Superior temporal gyrus (tissue), 1 donor: ENCODE measurements at regions not wholly inside any gene's neighbourhood (a gene's known extent, or its start where the extent isn't known, plus 50 kb on each side); places are given as distances from the start of the nearest gene placed in this dataset.

Experiments used
- DNase-seq: peaks from one replicate; pipeline ENCODE4 v3.0.0-alpha.2; 2016; ENCODE audit errors: extremely low spot score

DNA sequence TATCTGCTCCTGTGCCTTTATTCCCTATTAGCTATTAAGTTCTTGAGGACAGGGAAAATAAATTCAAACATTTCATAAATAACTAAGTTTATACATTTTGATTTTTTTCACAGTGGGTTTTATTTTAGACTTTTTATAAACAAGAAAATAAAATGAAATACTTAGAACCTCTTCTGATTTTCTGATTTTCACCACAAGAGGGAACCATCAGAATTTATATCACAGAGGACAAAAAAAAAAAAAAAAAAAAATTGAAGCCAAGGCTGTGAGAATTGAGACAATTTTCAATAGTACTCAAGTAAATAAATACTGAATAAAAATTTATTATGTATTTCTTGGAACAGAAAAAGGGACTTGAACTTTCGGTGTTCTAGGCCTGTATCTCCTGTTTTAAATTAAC is 288.1 kb downstream of the SH3BGRL start:
- peak; percentile 40 for DNase-seq

DNA sequence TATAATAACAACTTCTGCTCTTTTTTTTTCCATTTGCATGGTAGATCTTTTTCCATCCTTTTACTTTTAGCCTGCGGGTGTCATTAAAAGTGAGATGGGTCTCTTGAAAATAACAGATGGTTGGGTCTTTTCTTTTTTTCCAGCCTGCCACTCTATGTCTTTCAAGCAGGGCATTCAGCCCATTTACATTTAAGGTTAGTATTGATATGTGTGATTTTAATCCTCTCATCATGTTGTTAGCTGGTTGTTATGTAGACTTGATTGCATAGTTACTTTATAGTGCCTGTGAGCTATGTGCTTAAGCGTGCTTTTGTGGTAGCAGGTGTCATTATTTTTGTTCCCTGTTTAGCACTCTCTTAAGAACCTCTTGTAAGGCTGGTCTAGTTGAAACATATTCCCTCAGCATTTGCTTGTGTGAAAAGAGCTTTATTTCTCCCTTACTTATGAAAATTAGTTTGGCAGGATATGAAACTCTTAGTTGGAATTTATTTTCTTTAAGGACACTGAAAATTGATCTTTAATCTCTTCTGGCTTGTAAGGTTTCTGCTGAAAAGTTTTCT is 326.1 kb downstream of the SH3BGRL start:
- DNase-seq = no peak

DNA sequence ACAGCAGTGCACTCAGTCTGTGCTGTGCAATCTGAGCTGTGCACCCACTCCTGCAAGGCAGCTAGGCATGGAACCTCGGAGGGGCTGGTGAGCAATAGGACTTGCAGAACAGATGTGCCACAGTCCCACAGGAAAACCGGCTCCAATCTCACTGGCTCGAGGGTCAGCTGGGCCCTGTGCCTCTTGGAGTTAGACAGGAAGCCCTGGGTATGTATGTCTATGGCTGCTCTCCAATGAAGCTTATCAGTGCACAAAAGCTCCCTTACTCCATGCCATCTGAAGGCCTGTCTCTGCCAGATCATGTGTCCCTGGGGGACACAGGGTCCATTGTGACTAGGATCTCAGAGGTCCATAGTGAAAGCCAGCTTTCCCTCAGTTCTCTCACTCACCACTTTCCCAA is 335.8 kb downstream of the SH3BGRL start:
- DNase-seq = peak; percentile 78

DNA sequence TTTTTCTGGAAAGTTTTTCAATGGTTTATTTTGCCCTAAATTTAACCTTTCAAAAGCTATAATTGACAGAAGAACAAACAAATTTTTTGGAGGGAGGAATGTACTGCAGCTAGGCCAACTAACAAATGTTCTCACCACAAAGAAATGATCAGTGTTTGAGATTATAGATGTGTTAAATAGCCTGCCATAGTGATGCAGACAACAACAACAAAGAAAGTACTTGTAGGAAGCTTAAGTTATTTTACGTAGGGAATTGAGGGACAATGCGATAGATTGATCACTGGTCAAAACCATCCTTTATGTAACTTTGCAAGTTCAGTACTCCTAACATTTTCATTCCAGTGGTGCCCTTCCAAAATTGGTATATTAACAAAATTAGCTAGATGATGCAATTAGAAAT is 340.4 kb downstream of the SH3BGRL start:
- no peak for DNase-seq

DNA sequence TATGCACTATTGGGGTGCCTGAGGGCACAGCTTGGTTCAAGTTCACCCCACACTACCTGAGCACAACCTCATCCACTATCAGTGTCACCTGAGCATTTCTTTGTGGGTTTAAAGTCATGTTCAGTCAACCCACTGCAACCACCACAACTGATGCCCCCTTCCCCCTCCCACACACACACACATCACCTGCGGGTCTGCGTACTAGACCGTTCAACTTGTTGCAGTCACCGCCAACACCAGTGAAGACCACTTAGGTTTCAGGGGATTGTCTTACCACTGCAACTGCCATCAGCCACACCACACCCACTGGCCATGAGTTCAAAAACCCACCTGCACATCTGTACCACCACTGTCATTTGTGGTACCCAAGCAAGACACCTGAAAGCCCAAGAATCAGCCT is 355.0 kb downstream of the SH3BGRL start:
- DNase-seq = no peak

DNA sequence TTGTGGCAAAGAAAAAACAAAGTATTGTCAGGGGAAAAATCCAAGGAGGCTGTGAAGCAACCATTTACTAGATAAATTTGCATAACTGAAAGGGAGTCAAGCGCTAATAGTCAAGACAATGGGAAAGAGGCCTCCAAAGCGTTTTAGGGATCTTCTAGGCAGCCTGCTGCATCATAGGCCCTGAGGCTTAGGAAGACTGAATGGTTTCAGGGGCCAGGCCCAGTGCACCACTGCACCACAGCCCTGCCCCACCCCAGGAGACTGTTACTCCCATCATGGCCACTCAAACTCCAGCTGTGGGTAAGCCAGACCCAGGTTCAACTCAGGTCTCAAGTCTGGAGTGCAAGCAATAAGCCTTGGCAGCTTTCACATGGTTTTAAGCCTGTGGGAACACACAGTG is 362.9 kb downstream of the SH3BGRL start:
- no peak for DNase-seq

DNA sequence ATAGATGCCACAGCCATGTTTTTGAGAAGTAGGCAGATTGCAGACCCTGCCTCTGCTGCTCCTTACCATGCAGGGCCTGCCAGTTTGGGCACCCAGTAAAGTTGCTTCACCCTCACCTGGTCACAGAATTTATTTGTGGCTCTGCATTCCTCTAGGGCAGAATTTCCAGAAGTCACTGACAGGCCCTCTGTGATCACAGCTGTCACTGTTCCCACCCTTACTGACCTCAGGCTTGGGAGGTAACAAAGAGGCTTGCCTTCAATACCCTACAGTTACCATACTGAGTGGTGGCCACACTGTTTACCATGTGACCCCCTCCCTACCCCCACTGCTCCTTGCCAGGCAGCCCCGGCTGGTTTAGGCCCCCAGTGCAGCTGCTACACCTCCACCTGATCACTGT is 375.1 kb downstream of the SH3BGRL start:
- DNase-seq = no peak

DNA sequence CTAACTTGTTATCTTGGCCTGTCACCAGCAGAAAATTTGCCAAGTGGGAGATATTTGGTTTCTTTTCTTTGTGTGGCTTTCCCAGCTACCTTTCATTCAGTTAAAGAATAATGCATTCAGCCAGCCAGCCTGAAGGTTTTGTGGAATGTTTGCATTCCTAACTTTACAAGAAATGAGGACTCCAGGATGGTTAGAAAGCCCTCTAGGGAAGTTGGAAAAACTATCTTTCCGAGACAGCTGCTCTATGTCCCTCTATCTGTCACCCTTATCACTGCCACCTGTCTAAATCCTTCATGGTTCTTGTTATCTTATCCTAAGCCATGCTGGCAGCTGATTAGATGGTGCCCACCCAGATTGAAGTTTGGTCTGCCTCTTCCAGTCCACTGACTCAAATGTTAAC is 384.2 kb downstream of the SH3BGRL start:
- DNase-seq = no peak

DNA sequence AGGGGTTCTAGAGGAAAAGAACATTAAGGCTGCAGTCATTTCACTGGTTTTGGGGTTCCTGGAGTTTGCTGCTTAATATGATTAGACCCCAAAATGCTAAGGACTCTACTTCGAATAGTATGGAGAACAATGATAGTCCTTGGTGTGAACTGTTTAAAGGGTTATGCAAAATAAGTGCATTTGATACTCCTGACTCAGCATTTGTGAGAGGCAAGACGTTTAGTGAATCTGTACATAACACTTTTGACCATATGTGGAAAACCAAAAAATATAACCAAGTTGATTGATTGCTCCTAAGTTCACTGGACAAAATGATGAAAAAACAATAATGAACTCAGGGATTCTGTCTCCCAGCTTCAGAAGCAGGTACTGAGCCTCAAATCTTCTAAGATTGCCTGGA is 414.1 kb downstream of the SH3BGRL start:
- DNase-seq = no peak

DNA sequence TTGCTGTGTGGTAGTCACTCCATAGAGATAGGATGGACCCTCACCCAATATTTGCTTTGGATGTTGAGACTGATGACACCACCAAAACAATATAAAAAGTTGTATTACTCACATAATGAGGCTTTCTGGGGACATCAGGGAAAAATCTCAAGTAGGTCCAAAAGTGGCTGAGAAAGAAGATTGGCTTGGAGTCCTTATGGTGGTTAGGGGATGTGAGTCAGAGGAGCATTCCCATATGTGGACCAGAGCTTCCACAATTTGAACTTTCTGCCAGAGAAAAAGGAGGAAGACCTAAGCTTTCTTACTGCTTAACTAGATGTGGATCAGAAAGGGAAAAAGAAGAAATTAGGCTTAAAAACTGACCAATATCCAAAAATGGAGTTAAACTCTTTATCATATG is 460.5 kb downstream of the SH3BGRL start:
- no peak for DNase-seq

DNA sequence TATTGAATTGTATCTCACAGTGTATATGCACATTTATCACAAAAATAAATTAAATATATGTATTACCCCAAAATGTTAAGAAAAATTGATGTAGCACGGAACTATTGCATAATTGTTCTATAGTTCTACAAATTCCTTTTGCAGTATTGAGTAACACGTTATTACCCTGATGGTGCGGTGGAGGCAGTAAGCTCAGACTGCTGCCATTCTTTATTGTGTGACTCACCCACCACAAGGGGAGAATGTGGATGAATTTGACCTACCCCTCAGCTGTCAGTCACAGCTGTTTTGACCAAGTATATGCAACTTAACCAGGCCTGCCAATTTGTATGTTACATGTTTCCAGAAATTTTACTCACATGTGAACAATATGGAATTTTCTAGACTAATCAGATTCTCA is 506.6 kb downstream of the SH3BGRL start:
- no peak for DNase-seq

DNA sequence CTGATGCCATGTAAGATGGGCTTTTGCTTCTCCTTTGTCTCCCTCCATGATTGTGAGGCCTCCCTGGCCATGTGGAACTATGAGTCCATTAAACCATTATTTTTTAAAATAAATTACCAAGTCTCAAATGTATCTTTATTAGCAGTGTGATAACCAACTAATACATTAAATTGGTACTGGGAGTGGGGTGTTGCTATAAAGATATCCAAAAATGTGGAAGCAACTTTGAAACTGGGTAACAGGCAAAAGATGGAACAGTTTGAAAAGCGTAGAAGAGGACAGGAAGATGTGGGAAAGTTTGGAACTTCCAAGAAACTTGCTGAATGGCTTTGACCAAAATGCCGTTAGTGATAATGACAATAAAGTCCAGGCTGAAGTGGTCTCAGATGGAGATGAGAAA is 526.7 kb downstream of the SH3BGRL start:
- no peak for DNase-seq

DNA sequence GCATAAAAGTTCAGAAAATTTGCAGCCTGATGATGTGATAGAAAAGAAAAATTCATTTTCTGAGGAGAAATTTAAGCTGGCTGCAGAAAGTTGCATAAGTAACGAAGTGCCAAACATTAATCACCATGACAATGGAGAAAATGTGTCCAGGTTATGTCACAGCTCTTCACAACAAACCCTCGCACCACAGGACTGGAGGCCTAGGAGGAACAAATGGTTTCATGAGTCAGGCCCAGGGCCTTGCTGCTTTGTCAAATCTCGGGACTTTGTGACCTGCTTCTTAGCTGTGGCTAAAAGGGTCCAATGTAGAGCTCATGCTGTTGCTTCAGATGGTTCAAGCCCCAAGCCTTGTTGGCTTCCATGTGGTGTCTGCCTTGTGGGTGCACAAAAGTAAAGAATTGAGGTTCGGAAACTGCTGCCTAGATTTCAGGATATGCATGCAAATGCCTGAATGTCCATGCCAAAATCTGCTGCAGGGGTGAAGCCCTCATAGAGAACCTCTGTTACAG is 527.4 kb downstream of the SH3BGRL start:
- no peak for DNase-seq

DNA sequence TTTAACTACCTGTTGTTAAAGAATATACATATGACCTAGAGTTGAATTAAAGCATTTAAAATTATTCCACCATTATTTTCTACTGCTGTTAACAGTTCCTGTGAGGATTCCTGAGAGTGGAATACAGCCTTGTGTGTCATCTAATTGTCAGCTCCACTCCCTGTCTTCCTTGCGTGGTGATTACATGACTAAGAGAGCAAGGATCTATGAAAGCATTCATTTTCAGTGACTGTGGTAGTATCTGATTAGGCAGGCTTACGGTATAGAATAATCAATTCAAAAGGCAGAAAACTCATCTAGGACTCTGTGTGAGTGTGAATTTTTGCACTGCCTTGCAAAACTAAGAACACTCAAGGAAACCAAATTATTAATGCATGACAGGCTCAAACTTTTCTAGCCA is 577.8 kb downstream of the SH3BGRL start:
- no peak for DNase-seq

DNA sequence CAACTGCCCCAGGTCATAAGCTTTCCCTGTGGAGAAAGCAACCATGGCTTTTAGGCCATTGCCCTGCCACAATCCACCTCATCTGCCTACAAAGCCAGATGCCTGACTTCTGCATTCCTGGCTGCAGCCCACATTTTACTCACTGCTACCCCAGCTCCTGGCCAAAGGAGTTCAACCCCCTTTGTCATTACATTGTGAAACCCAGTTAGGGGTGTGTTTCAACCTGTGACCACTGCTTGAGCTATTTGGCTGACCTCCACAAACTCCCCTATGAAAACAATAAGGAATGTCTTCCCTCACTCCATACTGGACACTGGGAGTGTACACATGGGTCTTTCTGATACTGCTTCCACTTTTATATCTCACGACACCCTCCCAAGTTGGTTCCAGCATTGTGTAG is 589.2 kb downstream of the SH3BGRL start:
- no peak for DNase-seq
